HepG2 (cell line): ENCODE measurements at regions not wholly inside any gene's neighbourhood (a gene's known extent, or its start where the extent isn't known, plus 50 kb on each side); places are given as distances from the start of the nearest gene placed in this dataset.

ENCODE experiments used
- CBX2 ChIP-seq, 2 experiments: fragments of 200-600 bp in 1 of 2; sonication (generic); formaldehyde crosslinking in 1 of 2; IDR thresholded peaks; 2 replicates each; pipeline versions ENCODE4 v1.7.0 to v1.8.1; 2018 to 2022; ENCODE audit warnings: low read depth in 2 of 2, low read length in 1 of 2, mild to moderate bottlenecking in 1 of 2, missing genetic modification reagents in 1 of 2
- FOXM1 ChIP-seq: sonication (generic); formaldehyde crosslinking; IDR thresholded peaks from 2 replicates; pipeline ENCODE4 v1.5.0; 2020; ENCODE audit warnings: missing genetic modification reagents
- HIC2 ChIP-seq: sonication (generic); formaldehyde crosslinking; IDR thresholded peaks from 2 replicates; pipeline ENCODE4 v1.9.0; 2022; ENCODE audit warnings: low read depth, missing genetic modification reagents
- HNF4A ChIP-seq: sonication (generic); formaldehyde crosslinking; IDR thresholded peaks from 2 replicates; pipeline ENCODE4 v1.4.0; 2020; ENCODE audit warnings: missing genetic modification reagents
- MYNN ChIP-seq: sonication (generic); formaldehyde crosslinking; IDR thresholded peaks from 2 replicates; pipeline ENCODE4 v1.4.0; 2020; ENCODE audit warnings: mild to moderate bottlenecking, low read depth, missing genetic modification reagents
- NR0B2 ChIP-seq: sonication (generic); formaldehyde crosslinking; IDR thresholded peaks from 2 replicates; pipeline ENCODE4 v1.4.0; 2020; ENCODE audit warnings: mild to moderate bottlenecking, missing genetic modification reagents
- RBFOX2 ChIP-seq: fragments of 200-400 bp; formaldehyde crosslinking; IDR thresholded peaks from 2 replicates; pipeline ENCODE4 v1.6.1; 2017; ENCODE audit warnings: low read depth, mild to moderate bottlenecking, low read length
- STAT5B ChIP-seq: sonication (generic); formaldehyde crosslinking; IDR thresholded peaks from 2 replicates; pipeline ENCODE4 v1.4.0; 2020; ENCODE audit warnings: missing genetic modification reagents
- ZKSCAN1 ChIP-seq: fragments of 150-350 bp; IDR thresholded peaks from 2 replicates; pipeline ENCODE4 v1.6.1; 2014; ENCODE audit warnings: low read length
- ZNF253 ChIP-seq: sonication (generic); formaldehyde crosslinking; IDR thresholded peaks from 2 replicates; pipeline ENCODE4 v1.8.0; 2022; ENCODE audit warnings: mild to moderate bottlenecking, missing genetic modification reagents, borderline replicate concordance
- TF ChIP-seq, protein P1 (sequence below): sonication (generic); formaldehyde crosslinking; IDR thresholded peaks from 2 replicates; pipeline ENCODE4 v1.4.0; 2020; ENCODE audit warnings: mild to moderate bottlenecking, missing genetic modification reagents

DNA sequence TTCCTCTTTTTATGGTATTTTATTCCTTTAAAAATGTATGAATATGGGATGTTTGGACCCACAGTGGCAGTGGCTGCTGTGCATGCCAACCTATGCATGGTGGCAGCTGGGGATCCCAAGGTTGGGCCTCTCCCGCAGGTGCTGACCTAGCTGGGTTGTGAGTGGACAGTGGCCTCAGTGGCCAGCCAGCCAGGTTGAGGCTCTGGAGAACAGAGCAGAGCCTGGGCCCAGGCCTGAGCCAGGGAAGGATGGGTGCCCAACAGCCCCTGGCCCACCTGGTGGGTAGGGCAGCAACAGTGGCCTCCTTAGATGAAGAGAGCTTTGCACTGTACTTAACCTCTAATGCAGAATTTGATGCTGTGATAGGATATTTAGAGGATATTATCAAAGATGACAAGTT is 624.8 kb downstream of the CHSY3 start (continued):
- TF ChIP-seq, protein P1, sequence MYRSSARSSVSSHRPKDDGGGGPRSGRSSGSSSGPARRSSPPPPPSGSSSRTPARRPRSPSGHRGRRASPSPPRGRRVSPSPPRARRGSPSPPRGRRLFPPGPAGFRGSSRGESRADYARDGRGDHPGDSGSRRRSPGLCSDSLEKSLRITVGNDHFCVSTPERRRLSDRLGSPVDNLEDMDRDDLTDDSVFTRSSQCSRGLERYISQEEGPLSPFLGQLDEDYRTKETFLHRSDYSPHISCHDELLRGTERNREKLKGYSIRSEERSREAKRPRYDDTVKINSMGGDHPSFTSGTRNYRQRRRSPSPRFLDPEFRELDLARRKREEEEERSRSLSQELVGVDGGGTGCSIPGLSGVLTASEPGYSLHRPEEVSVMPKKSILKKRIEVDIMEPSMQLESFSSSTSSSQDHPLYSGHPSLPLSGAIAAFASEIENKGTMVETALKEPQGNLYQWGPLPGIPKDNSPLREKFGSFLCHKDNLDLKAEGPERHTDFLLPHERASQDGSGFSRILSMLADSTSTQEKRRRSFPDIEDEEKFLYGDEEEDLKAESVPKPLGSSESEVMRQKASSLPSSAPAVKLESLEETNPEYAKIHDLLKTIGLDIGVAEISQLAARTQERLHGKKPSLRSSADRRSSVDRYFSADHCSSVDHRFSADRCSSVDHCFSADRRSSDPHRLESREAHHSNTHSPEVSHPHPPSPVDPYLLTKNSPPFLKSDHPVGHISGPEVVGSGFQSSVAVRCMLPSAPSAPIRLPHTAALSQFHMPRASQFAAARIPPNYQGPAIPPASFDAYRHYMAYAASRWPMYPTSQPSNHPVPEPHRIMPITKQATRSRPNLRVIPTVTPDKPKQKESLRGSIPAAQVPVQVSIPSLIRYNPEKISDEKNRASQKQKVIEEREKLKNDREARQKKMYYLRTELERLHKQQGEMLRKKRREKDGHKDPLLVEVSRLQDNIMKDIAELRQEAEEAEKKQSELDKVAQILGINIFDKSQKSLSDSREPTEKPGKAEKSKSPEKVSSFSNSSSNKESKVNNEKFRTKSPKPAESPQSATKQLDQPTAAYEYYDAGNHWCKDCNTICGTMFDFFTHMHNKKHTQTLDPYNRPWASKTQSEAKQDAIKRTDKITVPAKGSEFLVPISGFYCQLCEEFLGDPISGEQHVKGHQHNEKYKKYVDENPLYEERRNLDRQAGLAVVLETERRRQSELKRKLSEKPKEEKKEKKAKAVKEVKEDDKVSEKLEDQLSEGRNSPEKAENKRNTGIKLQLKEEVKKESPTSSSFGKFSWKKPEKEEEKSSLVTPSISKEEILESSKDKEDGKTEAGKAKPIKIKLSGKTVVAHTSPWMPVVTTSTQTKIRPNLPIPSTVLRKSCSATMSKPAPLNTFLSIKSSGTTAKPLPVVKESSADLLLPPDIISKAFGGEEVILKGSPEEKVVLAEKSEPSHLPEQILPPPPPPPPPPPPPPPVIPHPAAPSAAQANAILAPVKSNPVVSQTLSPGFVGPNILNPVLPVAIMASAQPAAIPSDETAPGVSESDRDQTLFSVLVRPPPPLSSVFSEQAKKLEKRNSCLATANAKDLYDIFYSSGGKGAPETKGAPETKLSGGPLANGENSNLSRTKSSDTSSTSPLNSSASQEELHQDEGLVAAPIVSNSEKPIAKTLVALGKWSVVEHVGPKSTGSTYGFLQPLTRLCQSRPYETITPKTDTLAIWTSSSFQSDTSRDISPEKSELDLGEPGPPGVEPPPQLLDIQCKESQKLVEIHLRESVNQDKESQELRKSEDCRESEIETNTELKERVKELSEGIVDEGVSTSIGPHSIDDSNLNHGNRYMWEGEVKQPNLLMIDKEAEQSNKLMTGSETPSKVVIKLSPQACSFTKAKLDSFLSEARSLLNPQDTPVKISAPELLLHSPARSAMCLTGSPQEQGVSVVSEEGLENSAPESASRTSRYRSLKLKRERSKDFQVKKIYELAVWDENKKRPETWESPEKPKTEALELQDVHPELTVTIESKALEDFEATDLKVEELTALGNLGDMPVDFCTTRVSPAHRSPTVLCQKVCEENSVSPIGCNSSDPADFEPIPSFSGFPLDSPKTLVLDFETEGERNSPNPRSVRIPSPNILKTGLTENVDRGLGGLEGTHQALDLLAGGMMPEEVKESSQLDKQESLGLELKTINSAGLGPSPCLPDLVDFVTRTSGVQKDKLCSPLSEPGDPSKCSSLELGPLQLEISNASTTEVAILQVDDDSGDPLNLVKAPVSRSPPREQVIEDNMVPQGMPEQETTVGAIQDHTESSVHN (CRISPR knock-in tag): no peak
- TF ChIP-seq NR0B2 (no peak), ZKSCAN1 (no peak), HNF4A (CRISPR knock-in tag) (no peak), CBX2 (IDR thresholded peaks at IDR 0.05; ENCODE audit: low read depth, low read length) (no peak), CBX2 (CRISPR knock-in tag; IDR thresholded peaks at IDR 0.05; ENCODE audit: low read depth) (no peak), ZNF253 (no peak), RBFOX2 (no peak), HIC2 (CRISPR knock-in tag) (no peak), FOXM1 (no peak), MYNN (CRISPR knock-in tag) (no peak), STAT5B (CRISPR knock-in tag) (no peak)
- TF ChIP-seq, all 625 proteins: peak for 0
